Body of pancreas (tissue), 4 donors: ENCODE measurements at regions not wholly inside any gene's neighbourhood (a gene's known extent, or its start where the extent isn't known, plus 50 kb on each side); places are given as distances from the start of the nearest gene placed in this dataset.

Experiments used
- POLR2A ChIP-seq, 3 donors: fragments of 450-650 bp; IDR thresholded peaks; one replicate each; pipeline ENCODE4 v1.6.1; 2016; ENCODE audit warnings: antibody characterized with exemption in 3 of 3, mild to moderate bottlenecking in 2 of 3
- TF ChIP-seq, protein P1 (sequence below), 7 experiments: fragments of 450-650 bp in 4 of 7; fragments of 200-600 bp in 3 of 7; sonication (generic) in 3 of 7; IDR thresholded peaks; one replicate each; pipeline ENCODE4 v1.5.1; 2016 to 2019; ENCODE audit warnings: antibody characterized with exemption in 7 of 7

DNA sequence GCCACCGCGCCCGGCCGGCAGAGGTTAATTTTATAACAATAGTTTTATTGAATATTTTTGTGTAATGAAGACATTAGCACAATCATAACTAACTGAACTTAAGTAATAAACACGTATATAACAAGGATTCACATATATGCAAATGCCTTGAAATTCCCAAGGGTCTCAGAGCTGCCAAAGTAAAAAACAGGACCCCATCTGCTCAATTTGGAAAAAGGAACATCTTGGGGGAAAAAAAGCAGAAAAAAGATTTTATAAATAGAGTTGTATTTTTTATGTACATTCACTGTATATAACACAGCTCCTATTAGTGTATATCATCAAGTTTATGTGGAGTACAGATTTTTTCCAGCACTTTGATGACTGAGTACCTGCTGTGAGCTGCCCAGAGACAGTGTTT, 366.7 kb downstream of the BRINP1 start:
- TF ChIP-seq, protein P1, sequence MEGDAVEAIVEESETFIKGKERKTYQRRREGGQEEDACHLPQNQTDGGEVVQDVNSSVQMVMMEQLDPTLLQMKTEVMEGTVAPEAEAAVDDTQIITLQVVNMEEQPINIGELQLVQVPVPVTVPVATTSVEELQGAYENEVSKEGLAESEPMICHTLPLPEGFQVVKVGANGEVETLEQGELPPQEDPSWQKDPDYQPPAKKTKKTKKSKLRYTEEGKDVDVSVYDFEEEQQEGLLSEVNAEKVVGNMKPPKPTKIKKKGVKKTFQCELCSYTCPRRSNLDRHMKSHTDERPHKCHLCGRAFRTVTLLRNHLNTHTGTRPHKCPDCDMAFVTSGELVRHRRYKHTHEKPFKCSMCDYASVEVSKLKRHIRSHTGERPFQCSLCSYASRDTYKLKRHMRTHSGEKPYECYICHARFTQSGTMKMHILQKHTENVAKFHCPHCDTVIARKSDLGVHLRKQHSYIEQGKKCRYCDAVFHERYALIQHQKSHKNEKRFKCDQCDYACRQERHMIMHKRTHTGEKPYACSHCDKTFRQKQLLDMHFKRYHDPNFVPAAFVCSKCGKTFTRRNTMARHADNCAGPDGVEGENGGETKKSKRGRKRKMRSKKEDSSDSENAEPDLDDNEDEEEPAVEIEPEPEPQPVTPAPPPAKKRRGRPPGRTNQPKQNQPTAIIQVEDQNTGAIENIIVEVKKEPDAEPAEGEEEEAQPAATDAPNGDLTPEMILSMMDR (IDR thresholded peaks at IDR 0.05), result no peak
- no peak for TF ChIP-seq POLR2A (IDR thresholded peaks at IDR 0.05)
